NCI-H1930 (cell line): ENCODE measurements at regions not wholly inside any gene's neighbourhood (a gene's known extent, or its start where the extent isn't known, plus 50 kb on each side); places are given as distances from the start of the nearest gene placed in this dataset.

Source experiments
- DNase-seq, 2 experiments: peaks; one replicate each; lab custom pipeline; 2025; lab: John Stamatoyannopoulos, UW

GRCh38 chr2:133720429-133720828, 152.2 kb upstream of the NCKAP5 start:
- DNase-seq = no peak

GRCh38 chr2:133721118-133721517, 152.9 kb upstream of the NCKAP5 start:
- no peak for DNase-seq

- no peak for DNase-seq
Measured at GRCh38 chr2:133723133-133723532, 154.9 kb upstream of the NCKAP5 start.

GRCh38 chr2:133726973-133727372, 158.7 kb upstream of the NCKAP5 start:
- no peak for DNase-seq

- no peak for DNase-seq
Measured at GRCh38 chr2:133732059-133732458, 163.8 kb upstream of the NCKAP5 start.

- DNase-seq = no peak
Measured at GRCh38 chr2:133732982-133733900, 165.0 kb upstream of the NCKAP5 start.

- DNase-seq = no peak
Measured at GRCh38 chr2:133733901-133734255, 165.6 kb upstream of the NCKAP5 start.

- DNase-seq = no peak
Measured at GRCh38 chr2:133734716-133735495, 166.6 kb upstream of the NCKAP5 start.

GRCh38 chr2:133736674-133737073, 168.4 kb upstream of the NCKAP5 start:
- no peak for DNase-seq

- no peak for DNase-seq
Measured at GRCh38 chr2:133737242-133737993, 169.2 kb upstream of the NCKAP5 start.

GRCh38 chr2:133739039-133739438, 170.8 kb upstream of the NCKAP5 start:
- DNase-seq = no peak

- no peak for DNase-seq
Measured at GRCh38 chr2:133740500-133740899, 172.2 kb upstream of the NCKAP5 start.

GRCh38 chr2:133748007-133748700, 179.9 kb upstream of the NCKAP5 start:
- no peak for DNase-seq

- DNase-seq = no peak
Measured at GRCh38 chr2:133753665-133754064, 185.4 kb upstream of the NCKAP5 start.

GRCh38 chr2:133755480-133756300, 187.4 kb upstream of the NCKAP5 start:
- DNase-seq = no peak

GRCh38 chr2:133756833-133757232, 188.6 kb upstream of the NCKAP5 start:
- DNase-seq = no peak

GRCh38 chr2:133760376-133760775, 192.1 kb upstream of the NCKAP5 start:
- no peak for DNase-seq

GRCh38 chr2:133765658-133766057, 197.4 kb upstream of the NCKAP5 start:
- DNase-seq = no peak

- no peak for DNase-seq
Measured at GRCh38 chr2:133766164-133766832, 198.0 kb upstream of the NCKAP5 start.

- no peak for DNase-seq
Measured at GRCh38 chr2:133768256-133768655, 200.0 kb upstream of the NCKAP5 start.
